Ascending aorta (tissue), 2 donors: ENCODE measurements at regions not wholly inside any gene's neighbourhood (a gene's known extent, or its start where the extent isn't known, plus 50 kb on each side); places are given as distances from the start of the nearest gene placed in this dataset.

Experiments used
- DNase-seq, 2 donors: peaks; one replicate each; pipeline ENCODE4 v3.0.0-alpha.2; 2019; ENCODE audit warnings: low spot score in 2 of 2
- H3K27ac ChIP-seq, 2 donors: fragments of 200-600 bp; sonication (generic); one replicate each; pipeline ENCODE4 v1.5.1; 2016 to 2017; ENCODE audit warnings: mild to moderate bottlenecking in 1 of 2
- H3K27me3 ChIP-seq: fragments of 200-600 bp; sonication (generic); one replicate; pipeline ENCODE4 v1.5.1; 2017
- H3K36me3 ChIP-seq, 2 donors: fragments of 200-600 bp; sonication (generic); one replicate each; pipeline ENCODE4 v1.5.1; 2016
- H3K4me1 ChIP-seq, 2 donors: fragments of 200-600 bp; sonication (generic); one replicate each; pipeline ENCODE4 v1.5.1; 2016 to 2017; ENCODE audit warnings: mild to moderate bottlenecking in 1 of 2
- H3K4me3 ChIP-seq, 2 donors: fragments of 200-600 bp; sonication (generic); one replicate each; pipeline ENCODE4 v1.5.1; 2016 to 2017; ENCODE audit warnings: mild to moderate bottlenecking in 1 of 2
- H3K9me3 ChIP-seq, 2 donors: fragments of 200-600 bp; sonication (generic); one replicate each; pipeline ENCODE4 v1.5.1; 2016
- intact Hi-C: fragments of 100-400 bp; cut with DNase I; formaldehyde crosslinking; loops from one replicate; pipeline ENCODE4 v1.15.1; 2023
- TF ChIP-seq, protein P1 (sequence below), 3 experiments: fragments of 200-600 bp in 2 of 3; fragments of 450-650 bp in 1 of 3; sonication (generic) in 2 of 3; IDR thresholded peaks; one replicate each; pipeline ENCODE4 v1.5.1; 2016 to 2019; ENCODE audit warnings: antibody characterized with exemption in 3 of 3, mild to moderate bottlenecking in 1 of 3, moderate library complexity in 1 of 3

DNA sequence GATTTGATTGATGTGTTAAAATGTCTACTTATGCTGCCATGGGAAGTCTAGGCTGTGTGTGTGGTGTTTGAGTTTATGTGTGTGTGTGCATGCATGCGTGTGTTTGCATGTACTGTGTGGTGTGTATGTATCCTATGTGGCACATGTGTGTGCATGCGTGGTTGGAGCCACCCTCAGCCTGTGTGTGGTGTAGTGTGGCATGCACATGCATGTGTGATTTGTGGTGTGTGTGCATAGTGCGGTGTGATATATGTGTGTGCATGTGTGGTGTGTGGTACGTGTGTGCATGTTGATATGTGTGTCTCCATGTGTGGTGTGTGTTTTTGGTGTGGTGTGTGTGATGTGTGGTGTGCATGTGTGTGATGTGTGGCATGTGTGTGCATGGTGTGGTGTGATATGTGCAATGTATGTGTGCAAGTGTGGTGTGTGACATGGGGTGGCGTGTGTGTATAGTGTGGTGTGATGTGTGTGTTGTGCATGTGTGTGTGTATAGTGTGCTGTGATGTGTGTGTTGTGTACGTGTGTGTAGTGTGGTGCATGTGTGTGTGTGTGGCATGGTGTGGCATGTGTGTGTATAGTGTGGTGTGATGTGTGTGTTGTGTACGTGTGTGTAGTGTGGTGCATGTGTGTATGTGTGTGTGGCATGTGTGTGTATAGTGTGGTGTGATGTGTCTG is 66.6 kb upstream of the HDAC4 start:
- TF ChIP-seq, protein P1, sequence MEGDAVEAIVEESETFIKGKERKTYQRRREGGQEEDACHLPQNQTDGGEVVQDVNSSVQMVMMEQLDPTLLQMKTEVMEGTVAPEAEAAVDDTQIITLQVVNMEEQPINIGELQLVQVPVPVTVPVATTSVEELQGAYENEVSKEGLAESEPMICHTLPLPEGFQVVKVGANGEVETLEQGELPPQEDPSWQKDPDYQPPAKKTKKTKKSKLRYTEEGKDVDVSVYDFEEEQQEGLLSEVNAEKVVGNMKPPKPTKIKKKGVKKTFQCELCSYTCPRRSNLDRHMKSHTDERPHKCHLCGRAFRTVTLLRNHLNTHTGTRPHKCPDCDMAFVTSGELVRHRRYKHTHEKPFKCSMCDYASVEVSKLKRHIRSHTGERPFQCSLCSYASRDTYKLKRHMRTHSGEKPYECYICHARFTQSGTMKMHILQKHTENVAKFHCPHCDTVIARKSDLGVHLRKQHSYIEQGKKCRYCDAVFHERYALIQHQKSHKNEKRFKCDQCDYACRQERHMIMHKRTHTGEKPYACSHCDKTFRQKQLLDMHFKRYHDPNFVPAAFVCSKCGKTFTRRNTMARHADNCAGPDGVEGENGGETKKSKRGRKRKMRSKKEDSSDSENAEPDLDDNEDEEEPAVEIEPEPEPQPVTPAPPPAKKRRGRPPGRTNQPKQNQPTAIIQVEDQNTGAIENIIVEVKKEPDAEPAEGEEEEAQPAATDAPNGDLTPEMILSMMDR (IDR thresholded peaks at IDR 0.05) = no peak
- Histone ChIP-seq H3K36me3 (no peaks in the 10 kb centered on the region), H3K9me3 (no peaks in the 10 kb centered on the region), H3K4me3 (no peak overlapping the region), H3K27ac (no peak overlapping the region), H3K27me3 (no peaks in the 10 kb centered on the region), H3K4me1 (no peaks in the 10 kb centered on the region)
- intact Hi-C loops = loop anchor here (10.0 kb wide), 1 partner anchor 557 kb away; the partner anchor contains the start of gene NDUFA10
- DNase-seq = peak in 1 of 2 donors; percentile 28

DNA sequence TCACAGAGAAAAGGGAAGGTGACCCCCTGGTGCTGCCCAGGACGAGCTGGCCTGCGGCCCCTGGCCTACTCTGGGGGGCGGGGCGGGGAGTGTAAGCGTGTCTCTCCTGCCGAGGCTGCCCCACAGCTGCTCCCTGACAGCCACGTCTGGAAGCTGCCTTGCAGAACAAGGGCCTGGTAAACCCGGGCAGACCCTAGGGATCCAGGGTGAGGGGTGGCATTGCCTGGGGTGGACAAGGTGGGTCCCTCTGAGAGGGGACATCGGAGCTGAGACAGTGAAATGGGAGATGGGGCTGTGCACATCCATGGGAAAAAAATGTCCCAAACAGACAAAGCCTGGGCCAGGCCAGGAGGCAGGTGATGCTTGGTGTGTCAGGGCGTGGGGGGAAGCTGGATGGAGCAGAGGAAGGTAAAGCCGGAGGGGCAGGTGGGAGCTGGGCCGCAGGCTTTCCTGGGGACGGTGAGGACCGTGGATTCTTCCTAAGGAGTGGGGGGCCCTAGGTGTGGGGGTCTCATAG is 66.0 kb upstream of the HDAC4 start:
- Histone ChIP-seq H3K27ac (no peak overlapping the region), H3K27me3 (no peaks in the 10 kb centered on the region), H3K9me3 (no peaks in the 10 kb centered on the region), H3K4me1 (no peaks in the 10 kb centered on the region), H3K36me3 (no peaks in the 10 kb centered on the region), H3K4me3 (no peak overlapping the region)
- peak in 1 of 2 donors; percentile 57 for DNase-seq
- TF ChIP-seq, protein P1 (IDR thresholded peaks at IDR 0.05) = no peak
- intact Hi-C loops = loop anchor here (10.0 kb wide), 1 partner anchor 558 kb away; the partner anchor contains the start of gene NDUFA10

DNA sequence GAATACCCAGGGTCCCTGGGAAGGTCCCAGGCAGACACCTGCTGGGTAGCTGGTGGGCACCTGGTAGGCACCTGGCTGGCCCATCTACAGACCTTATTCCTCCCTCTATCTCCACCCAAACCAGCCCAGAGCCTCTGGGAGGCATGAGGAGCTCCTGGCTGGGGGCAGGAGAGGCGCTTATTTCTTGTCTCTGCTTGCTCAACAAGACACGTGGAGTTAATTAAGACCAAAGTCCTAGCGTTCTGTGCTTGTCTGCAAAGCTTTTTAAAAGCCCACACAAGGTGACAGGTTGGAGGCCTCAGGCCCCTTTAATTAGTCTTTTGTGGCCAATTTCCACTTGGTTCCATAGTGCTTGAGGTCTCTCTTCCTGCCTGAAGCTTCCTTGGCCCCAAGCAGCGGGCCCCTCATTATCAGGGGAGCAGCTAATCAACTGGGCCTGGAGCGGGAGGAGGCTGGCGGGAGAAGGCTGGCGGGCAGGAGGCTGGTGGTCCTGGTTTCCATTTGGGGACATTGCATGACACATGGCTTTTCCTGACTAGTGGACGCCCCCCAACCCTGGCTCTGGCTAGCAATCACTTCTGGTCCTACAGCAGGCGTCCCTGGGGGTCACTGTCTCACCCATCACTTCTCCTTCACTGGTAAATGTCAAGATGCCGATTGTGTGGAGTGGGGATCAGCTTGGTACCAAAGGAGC is 65.4 kb upstream of the HDAC4 start:
- no peaks in the 10 kb centered on the region for H3K9me3 ChIP-seq
- intact Hi-C loops = loop anchor here (10.0 kb wide), 1 partner anchor 559 kb away; the partner anchor contains the start of gene NDUFA10
- no peaks in the 10 kb centered on the region for H3K4me1 ChIP-seq
- H3K4me3 ChIP-seq = no peak overlapping the region
- H3K27ac ChIP-seq = peak overlapping the region in 1 of 2 donors; percentile 36
- peak in 1 of 2 donors; percentile 56 for DNase-seq
- no peaks in the 10 kb centered on the region for H3K27me3 ChIP-seq
- H3K36me3 ChIP-seq = no peaks in the 10 kb centered on the region
- TF ChIP-seq, protein P1 (IDR thresholded peaks at IDR 0.05) = no peak

DNA sequence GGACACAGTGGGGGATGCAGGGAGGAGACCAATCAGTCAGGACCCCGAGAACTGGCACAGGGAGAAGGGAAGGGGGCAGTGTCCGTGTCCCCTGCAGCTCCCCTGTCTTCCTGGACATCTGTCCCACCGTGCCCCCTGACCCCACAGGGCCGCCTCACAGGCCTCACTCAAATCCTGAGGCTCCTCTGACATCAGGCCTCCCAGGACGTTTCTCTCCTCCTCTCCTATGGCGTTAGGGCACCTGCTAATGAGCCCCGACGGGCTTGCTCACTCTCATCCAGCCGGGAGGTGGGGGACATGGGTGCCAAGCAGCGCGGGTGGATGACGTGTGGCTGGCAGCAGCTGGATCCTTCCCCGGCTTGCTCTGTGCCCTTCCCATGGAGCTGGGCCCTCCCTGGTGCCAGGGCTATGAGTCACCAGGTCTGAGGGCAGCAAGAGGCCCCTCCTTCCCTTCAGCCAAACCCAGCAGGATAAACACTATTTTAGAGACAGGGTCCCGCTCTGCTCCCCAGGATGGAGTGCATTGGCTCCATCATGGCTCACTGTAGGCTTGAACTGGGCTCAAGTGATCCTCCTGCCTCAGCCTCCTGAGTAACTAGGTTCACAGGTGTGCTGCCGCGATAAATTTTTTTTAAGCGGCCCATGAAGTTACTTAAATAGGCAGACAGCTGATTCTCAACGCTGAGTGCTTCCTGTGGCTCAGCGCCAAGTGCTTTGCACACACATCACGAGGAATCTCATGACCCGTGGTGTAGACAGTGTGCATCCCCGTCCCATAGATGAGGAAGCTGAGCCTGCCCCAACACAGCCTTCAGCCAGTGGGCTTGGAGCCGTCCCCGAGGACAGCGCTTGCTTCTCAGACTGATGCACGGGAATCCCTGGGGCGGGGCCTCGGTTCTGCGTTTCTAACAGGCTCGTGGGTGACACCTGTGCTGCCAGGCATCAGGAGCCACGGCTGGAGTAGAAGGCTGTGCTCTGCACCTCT is 64.5 kb upstream of the HDAC4 start:
- peak; percentile 81 to 92 for DNase-seq
- no peaks in the 10 kb centered on the region for H3K27me3 ChIP-seq
- H3K9me3 ChIP-seq = no peaks in the 10 kb centered on the region
- H3K4me1 ChIP-seq = no peaks in the 10 kb centered on the region
- intact Hi-C loops = loop anchor here (1.0 to 10.0 kb wide), 2 partner anchors 64 to 559 kb away; partner anchors contain the start of genes HDAC4 and NDUFA10
- TF ChIP-seq, protein P1 (IDR thresholded peaks at IDR 0.05) = no peak
- peak overlapping the region; percentile 36 to 52 for H3K27ac ChIP-seq
- H3K36me3 ChIP-seq = no peaks in the 10 kb centered on the region
- H3K4me3 ChIP-seq = peak overlapping the region in 1 of 2 donors; percentile 22
